ENCODE measurements at regions not wholly inside any gene's neighbourhood (a gene's known extent, or its start where the extent isn't known, plus 50 kb on each side); places are given as distances from the start of the nearest gene placed in this dataset.

- H3K79me2 ChIP-seq (ENCODE audit: control insufficient read depth, insufficient read depth, low read length) = no peaks in the 10 kb centered on the region
- dilution Hi-C loops (cut with MboI; ENCODE audit: extremely low pct_ligation_motif_present, low sequenced_read_pairs) = no loop called here
- no peak overlapping the region for H3K4me2 ChIP-seq (ENCODE audit: insufficient read depth, low read length)
- intact Hi-C loops (cut with micrococcal nuclease) = no loop called here
- no peak overlapping the region for H3K4me3 ChIP-seq (replicated peaks in 1 of 3; ENCODE audit: insufficient read depth in 1 of 3, low read depth in 1 of 3, low read length in 3 of 3)
- no TSS peak for BruUV-seq (replicated peaks)
- no peaks in the 10 kb centered on the region for H3K27me3 ChIP-seq (ENCODE audit: control insufficient read depth in 2 of 2, insufficient read depth in 2 of 2, low read length in 2 of 2)
- no peak overlapping the region for H3K9ac ChIP-seq (replicated peaks; ENCODE audit: extremely low read depth, insufficient read depth, low read length)
- TF ChIP-seq MAX (IDR thresholded peaks at IDR 0.05; ENCODE audit: insufficient read depth, insufficient read length) = no peak
- TF ChIP-seq CTCF (IDR thresholded peaks at IDR 0.05; ENCODE audit: extremely low read depth in 1 of 2, insufficient read depth in 1 of 2, low read depth in 1 of 2, low read length in 2 of 2) = no peak
- TF ChIP-seq FOS (IDR thresholded peaks at IDR 0.05; ENCODE audit: borderline replicate concordance, insufficient read depth, low read length) = no peak
- no peak for TF ChIP-seq EZH2 (IDR thresholded peaks at IDR 0.05; ENCODE audit: borderline replicate concordance, low read depth, low read length, severe bottlenecking)
- no peak for TF ChIP-seq MYC (IDR thresholded peaks at IDR 0.05; ENCODE audit: low read depth, low read length)
- no peak for TF ChIP-seq POLR2AphosphoS5 (IDR thresholded peaks at IDR 0.05; ENCODE audit: insufficient read depth, low read depth, low read length)
- TF ChIP-seq POLR2A (IDR thresholded peaks at IDR 0.05; ENCODE audit: low read depth, low read length) = no peak
- TF ChIP-seq GATA2 (IDR thresholded peaks at IDR 0.05; ENCODE audit: insufficient read depth, insufficient read length, low read depth, low read length) = no peak
- TF ChIP-seq JUN (IDR thresholded peaks at IDR 0.05; ENCODE audit: borderline replicate concordance, insufficient read depth, insufficient read length, low read depth) = no peak
- H3K9me1 ChIP-seq (replicated peaks; ENCODE audit: control insufficient read depth, extremely low read depth, insufficient read depth, low read length) = no peaks in the 10 kb centered on the region
- H2AFZ ChIP-seq (ENCODE audit: low read depth, low read length) = no peak overlapping the region
- ChIA-PET POLR2A (no interaction called here), CTCF (no interaction called here)
- no peak overlapping the region for H3K27ac ChIP-seq (ENCODE audit: insufficient read depth, low read depth, low read length)
- FAIRE-seq (no peak), DNase-seq (ENCODE audit: low read depth, low spot score) (no peak)
- no peaks in the 10 kb centered on the region for H3K9me3 ChIP-seq (replicated peaks; ENCODE audit: control insufficient read depth, insufficient read depth, low read length)
- H3K4me1 ChIP-seq (ENCODE audit: control insufficient read depth, extremely low read depth, insufficient read depth, low read length) = peaks cover 1% of the 10 kb centered on the region
- H4K20me1 ChIP-seq (replicated peaks; ENCODE audit: control insufficient read depth, extremely low read depth, insufficient read depth, low read length) = no peaks in the 10 kb centered on the region
- no peaks in the 10 kb centered on the region for H3K36me3 ChIP-seq (ENCODE audit: control insufficient read depth in 2 of 2, extremely low read depth in 1 of 2, insufficient read depth in 2 of 2, low read length in 2 of 2)
Observed at GRCh38 chr10:36629476-36629875, 495.9 kb upstream of the ANKRD30A start.

Measured in endothelial cell of umbilical vein (primary cell).